SK-N-SH treated with all-trans-retinoic acid at 6 μM for 48 hours (cell line): ENCODE measurements at regions not wholly inside any gene's neighbourhood (a gene's known extent, or its start where the extent isn't known, plus 50 kb on each side); places are given as distances from the start of the nearest gene placed in this dataset.

Source experiments
- GLIS3 ChIP-seq: fragments of 250-450 bp; sonication (Bioruptor Pico); IDR thresholded peaks from 2 replicates; pipeline ENCODE4 v1.5.0; 2020; ENCODE audit warnings: mild to moderate bottlenecking, moderate library complexity
- PPARA ChIP-seq: fragments of 250-450 bp; sonication (Bioruptor Pico); IDR thresholded peaks from 2 replicates; pipeline ENCODE4 v1.5.0; 2020; ENCODE audit warnings: mild to moderate bottlenecking, borderline replicate concordance
- RARB ChIP-seq: fragments of 250-450 bp; sonication (Bioruptor Pico); IDR thresholded peaks from 2 replicates; pipeline ENCODE4 v1.8.0; 2021; ENCODE audit warnings: mild to moderate bottlenecking, moderate library complexity
- TSHZ2 ChIP-seq: fragments of 250-450 bp; sonication (Bioruptor Pico); IDR thresholded peaks from 2 replicates; pipeline ENCODE4 v1.5.0; 2020; ENCODE audit warnings: mild to moderate bottlenecking, moderate library complexity

GRCh38 chr19:30148039-30148790 lies 206.2 kb downstream of the URI1 start:
- TF ChIP-seq RARB (CRISPR knock-in tag), result no peak
- TF ChIP-seq GLIS3, result no peak
- TF ChIP-seq PPARA (CRISPR knock-in tag), result no peak
- no peak for TF ChIP-seq TSHZ2
